Neural progenitor cell (in vitro differentiated cells): ENCODE measurements at regions not wholly inside any gene's neighbourhood (a gene's known extent, or its start where the extent isn't known, plus 50 kb on each side); places are given as distances from the start of the nearest gene placed in this dataset.

Source experiments
- DNase-seq: peaks from one replicate; pipeline ENCODE4 v3.0.0-alpha.2; 2016; ENCODE audit warnings: low spot score
- H2AFZ ChIP-seq: fragments of 200-600 bp; sonication (generic); replicated peaks from 2 replicates; pipeline ENCODE4 v1.6.1; 2016; ENCODE audit warnings: antibody characterized with exemption
- H3F3A ChIP-seq: fragments of 200-600 bp; sonication (generic); 2 replicates; pipeline ENCODE4 v1.6.1; 2016; ENCODE audit warnings: antibody characterized with exemption, low read depth
- H3K27ac ChIP-seq: fragments of 200-600 bp; sonication (generic); 2 replicates; pipeline ENCODE4 v1.5.1; 2016; ENCODE audit warnings: mild to moderate bottlenecking
- H3K27me3 ChIP-seq: fragments of 200-600 bp; sonication (generic); 2 replicates; pipeline ENCODE4 v1.6.1; 2016; ENCODE audit warnings: mild to moderate bottlenecking, moderate library complexity
- H3K36me3 ChIP-seq: fragments of 200-600 bp; sonication (generic); 2 replicates; pipeline ENCODE4 v1.5.1; 2016
- H3K4me1 ChIP-seq: fragments of 200-600 bp; sonication (generic); 2 replicates; pipeline ENCODE4 v1.6.1; 2016; ENCODE audit warnings: mixed run types
- H3K4me2 ChIP-seq: fragments of 200-600 bp; sonication (generic); 2 replicates; pipeline ENCODE4 v1.6.1; 2016
- H3K4me3 ChIP-seq: fragments of 200-600 bp; sonication (generic); 2 replicates; pipeline ENCODE4 v1.5.1; 2016
- H3K79me2 ChIP-seq: fragments of 200-600 bp; sonication (generic); 2 replicates; pipeline ENCODE4 v1.6.1; 2016; ENCODE audit warnings: low read depth
- H3K9ac ChIP-seq: fragments of 200-600 bp; sonication (generic); 2 replicates; pipeline ENCODE4 v1.6.1; 2016
- H3K9me3 ChIP-seq: fragments of 200-600 bp; sonication (generic); 2 replicates; pipeline ENCODE4 v1.5.1; 2016; ENCODE audit warnings: low read depth
- H4K20me1 ChIP-seq: fragments of 200-600 bp; sonication (generic); 2 replicates; pipeline ENCODE4 v1.6.1; 2016; ENCODE audit warnings: low read depth
- H3K27ac Mint-ChIP-seq: 3 replicates; pipeline ENCODE4 v1.8.0; 2021; ENCODE audit warnings: mixed read lengths
- H3K27me3 Mint-ChIP-seq: 2 replicates; pipeline ENCODE4 v1.8.0; 2022; ENCODE audit warnings: low read depth, mild to moderate bottlenecking, inconsistent platforms, moderate library complexity, mixed read lengths; ENCODE audit not compliant: insufficient read depth
- H3K36me3 Mint-ChIP-seq: 3 replicates; pipeline ENCODE4 v1.8.0; 2021; ENCODE audit warnings: mixed read lengths
- H3K4me1 Mint-ChIP-seq: 3 replicates; pipeline ENCODE4 v1.8.0; 2021; ENCODE audit warnings: mixed read lengths
- H3K4me3 Mint-ChIP-seq: 3 replicates; pipeline ENCODE4 v1.8.0; 2021; ENCODE audit warnings: mild to moderate bottlenecking, moderate library complexity, mixed read lengths
- H3K9me3 Mint-ChIP-seq: 3 replicates; pipeline ENCODE4 v1.8.0; 2020; ENCODE audit warnings: mixed read lengths
- EZH2 ChIP-seq: fragments of 200-600 bp; sonication (generic); IDR thresholded peaks from 2 replicates; pipeline ENCODE4 v1.6.1; 2017; ENCODE audit warnings: antibody characterized with exemption, mild to moderate bottlenecking, moderate library complexity
- EZH2phosphoT487 ChIP-seq: fragments of 200-600 bp; sonication (generic); IDR thresholded peaks from 2 replicates; pipeline ENCODE4 v1.6.1; 2017; ENCODE audit warnings: antibody characterized with exemption
- TF ChIP-seq, protein P1 (sequence below): fragments of 200-600 bp; sonication (generic); IDR thresholded peaks from 2 replicates; pipeline ENCODE4 v1.5.1; 2017; ENCODE audit warnings: antibody characterized with exemption, mild to moderate bottlenecking

- no peak for DNase-seq
- Histone ChIP-seq H3K79me2 (no peaks in the 10 kb centered on the region), H3F3A (no peaks in the 10 kb centered on the region), H4K20me1 (no peaks in the 10 kb centered on the region), H2AFZ (no peak overlapping the region), H3K36me3 (no peaks in the 10 kb centered on the region), H3K9ac (no peak overlapping the region), H3K4me1 (no peaks in the 10 kb centered on the region), H3K4me3 (no peak overlapping the region), H3K4me2 (no peak overlapping the region), H3K9me3 (no peaks in the 10 kb centered on the region), H3K27ac (no peak overlapping the region), H3K27me3 (no peaks in the 10 kb centered on the region)
- Mint-ChIP-seq H3K4me1 (no peaks in the 10 kb centered on the region), H3K27me3 (no peaks in the 10 kb centered on the region), H3K27ac (no peak overlapping the region), H3K9me3 (no peaks in the 10 kb centered on the region), H3K36me3 (no peaks in the 10 kb centered on the region), H3K4me3 (no peak overlapping the region)
- no peak for TF ChIP-seq EZH2phosphoT487
- TF ChIP-seq EZH2, result no peak
- TF ChIP-seq, protein P1, sequence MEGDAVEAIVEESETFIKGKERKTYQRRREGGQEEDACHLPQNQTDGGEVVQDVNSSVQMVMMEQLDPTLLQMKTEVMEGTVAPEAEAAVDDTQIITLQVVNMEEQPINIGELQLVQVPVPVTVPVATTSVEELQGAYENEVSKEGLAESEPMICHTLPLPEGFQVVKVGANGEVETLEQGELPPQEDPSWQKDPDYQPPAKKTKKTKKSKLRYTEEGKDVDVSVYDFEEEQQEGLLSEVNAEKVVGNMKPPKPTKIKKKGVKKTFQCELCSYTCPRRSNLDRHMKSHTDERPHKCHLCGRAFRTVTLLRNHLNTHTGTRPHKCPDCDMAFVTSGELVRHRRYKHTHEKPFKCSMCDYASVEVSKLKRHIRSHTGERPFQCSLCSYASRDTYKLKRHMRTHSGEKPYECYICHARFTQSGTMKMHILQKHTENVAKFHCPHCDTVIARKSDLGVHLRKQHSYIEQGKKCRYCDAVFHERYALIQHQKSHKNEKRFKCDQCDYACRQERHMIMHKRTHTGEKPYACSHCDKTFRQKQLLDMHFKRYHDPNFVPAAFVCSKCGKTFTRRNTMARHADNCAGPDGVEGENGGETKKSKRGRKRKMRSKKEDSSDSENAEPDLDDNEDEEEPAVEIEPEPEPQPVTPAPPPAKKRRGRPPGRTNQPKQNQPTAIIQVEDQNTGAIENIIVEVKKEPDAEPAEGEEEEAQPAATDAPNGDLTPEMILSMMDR, result no peak
Observed at GRCh38 chr13:28569886-28570285, 75.0 kb upstream of the FLT1 start.

DNA sequence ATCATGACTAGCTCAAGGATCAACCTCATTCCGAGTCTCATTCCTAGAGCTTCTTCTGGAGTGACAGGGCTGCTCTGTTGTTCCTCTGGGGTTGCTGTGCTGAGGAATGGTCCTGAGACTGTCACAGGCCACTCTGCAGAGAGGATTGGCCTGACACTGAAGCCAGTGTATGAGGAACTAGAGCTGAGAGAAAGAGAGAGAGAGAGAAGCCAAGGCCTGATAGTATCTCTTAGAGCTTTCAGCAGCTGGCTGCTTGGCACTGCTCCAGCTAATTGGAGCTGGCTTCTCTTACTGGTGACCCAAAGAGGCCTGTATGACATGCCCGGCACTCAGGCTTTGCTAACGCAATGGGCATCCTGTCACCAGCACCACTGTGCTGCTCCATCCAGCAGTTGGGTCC, 73.4 kb upstream of the FLT1 start:
- Histone ChIP-seq H3F3A (no peaks in the 10 kb centered on the region), H3K27ac (no peak overlapping the region), H3K9ac (no peak overlapping the region), H3K4me3 (no peak overlapping the region), H4K20me1 (no peaks in the 10 kb centered on the region), H3K9me3 (no peaks in the 10 kb centered on the region), H3K36me3 (no peaks in the 10 kb centered on the region), H2AFZ (no peak overlapping the region), H3K79me2 (no peaks in the 10 kb centered on the region), H3K4me2 (no peak overlapping the region), H3K4me1 (no peaks in the 10 kb centered on the region), H3K27me3 (no peaks in the 10 kb centered on the region)
- DNase-seq, result no peak
- no peaks in the 10 kb centered on the region for H3K27me3 Mint-ChIP-seq
- TF ChIP-seq EZH2phosphoT487 (no peak), EZH2 (no peak)
- no peak overlapping the region for H3K27ac Mint-ChIP-seq
- no peaks in the 10 kb centered on the region for H3K9me3 Mint-ChIP-seq
- H3K4me3 Mint-ChIP-seq, result no peak overlapping the region
- no peaks in the 10 kb centered on the region for H3K4me1 Mint-ChIP-seq
- H3K36me3 Mint-ChIP-seq, result no peaks in the 10 kb centered on the region

- H3K27me3 Mint-ChIP-seq, result no peaks in the 10 kb centered on the region
- no peaks in the 10 kb centered on the region for H3K9me3 Mint-ChIP-seq
- H3F3A ChIP-seq, result no peaks in the 10 kb centered on the region
- H3K4me3 Mint-ChIP-seq, result no peak overlapping the region
- no peak overlapping the region for H3K4me2 ChIP-seq
- no peak overlapping the region for H3K4me3 ChIP-seq
- H2AFZ ChIP-seq, result no peak overlapping the region
- H3K36me3 ChIP-seq, result no peaks in the 10 kb centered on the region
- H3K27ac ChIP-seq, result no peak overlapping the region
- no peaks in the 10 kb centered on the region for H3K27me3 ChIP-seq
- DNase-seq, result no peak
- H3K9me3 ChIP-seq, result no peaks in the 10 kb centered on the region
- H3K4me1 ChIP-seq, result no peaks in the 10 kb centered on the region
- no peaks in the 10 kb centered on the region for H3K36me3 Mint-ChIP-seq
- H3K27ac Mint-ChIP-seq, result no peak overlapping the region
- H3K9ac ChIP-seq, result no peak overlapping the region
- TF ChIP-seq EZH2 (no peak), EZH2phosphoT487 (no peak)
- TF ChIP-seq, protein P1, result no peak
- no peaks in the 10 kb centered on the region for H3K79me2 ChIP-seq
- no peaks in the 10 kb centered on the region for H4K20me1 ChIP-seq
- H3K4me1 Mint-ChIP-seq, result no peaks in the 10 kb centered on the region
Observed at GRCh38 chr13:28566891-28567290, 72.0 kb upstream of the FLT1 start.

DNA sequence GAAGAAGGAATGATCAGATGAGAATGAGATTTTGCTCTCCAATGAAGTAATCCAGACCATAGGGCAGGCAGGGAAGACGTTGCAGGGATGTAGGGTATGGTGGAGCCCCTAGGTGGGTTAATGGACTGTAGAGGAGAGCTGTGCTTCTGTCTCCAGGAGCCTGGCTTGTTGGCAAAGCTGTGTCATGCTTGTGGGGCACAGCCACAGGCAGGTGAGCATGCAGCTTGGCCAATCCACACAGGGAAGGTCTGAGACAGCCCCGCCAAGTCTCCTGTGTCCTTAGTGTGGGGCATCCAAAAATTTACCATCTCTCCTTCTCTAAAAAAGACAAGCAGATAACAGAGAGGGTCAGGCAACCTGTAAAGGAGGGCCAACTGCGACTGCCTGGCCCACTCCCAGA, 71.4 kb upstream of the FLT1 start:
- no peaks in the 10 kb centered on the region for H3K4me1 ChIP-seq
- H3K4me3 ChIP-seq, result no peak overlapping the region
- H4K20me1 ChIP-seq, result no peaks in the 10 kb centered on the region
- H3K27ac ChIP-seq, result no peak overlapping the region
- Mint-ChIP-seq H3K27ac (no peak overlapping the region), H3K4me3 (no peak overlapping the region), H3K9me3 (no peaks in the 10 kb centered on the region), H3K4me1 (no peaks in the 10 kb centered on the region), H3K36me3 (no peaks in the 10 kb centered on the region), H3K27me3 (no peaks in the 10 kb centered on the region)
- no peak for DNase-seq
- H3K36me3 ChIP-seq, result no peaks in the 10 kb centered on the region
- H3K9ac ChIP-seq, result no peak overlapping the region
- no peaks in the 10 kb centered on the region for H3F3A ChIP-seq
- H2AFZ ChIP-seq, result no peak overlapping the region
- H3K9me3 ChIP-seq, result no peaks in the 10 kb centered on the region
- no peaks in the 10 kb centered on the region for H3K79me2 ChIP-seq
- TF ChIP-seq, protein P1, result no peak
- no peak overlapping the region for H3K4me2 ChIP-seq
- no peaks in the 10 kb centered on the region for H3K27me3 ChIP-seq
